NB4 (cell line): ENCODE measurements at regions not wholly inside any gene's neighbourhood (a gene's known extent, or its start where the extent isn't known, plus 50 kb on each side); places are given as distances from the start of the nearest gene placed in this dataset.

Source experiments
- DNase-seq: peaks from one replicate; pipeline ENCODE4 v3.0.0; 2010; ENCODE audit warnings: low read depth
- H3K4me3 ChIP-seq: one replicate; pipeline ENCODE4 v1.5.1; 2011; ENCODE audit warnings: mild to moderate bottlenecking, low read depth, low read length, moderate library complexity
- CTCF ChIP-seq: IDR thresholded peaks from one replicate; pipeline ENCODE4 v1.5.1; 2012; ENCODE audit warnings: low read depth, low read length
- MAX ChIP-seq: IDR thresholded peaks from 2 replicates; pipeline ENCODE4 v1.6.1; 2011; ENCODE audit warnings: low read depth, low read length
- MYC ChIP-seq: IDR thresholded peaks from 2 replicates; pipeline ENCODE4 v1.6.1; 2011; ENCODE audit warnings: low read depth, low read length
- POLR2A ChIP-seq: IDR thresholded peaks from 2 replicates; pipeline ENCODE4 v1.6.1; 2011; ENCODE audit warnings: mild to moderate bottlenecking; ENCODE audit not compliant: insufficient read length; ENCODE audit errors: extremely low read depth

GRCh38 chr5:160506006-160507004 is 84.7 kb downstream of the PTTG1 start:
- H3K4me3 ChIP-seq = no peak overlapping the region
- DNase-seq = no peak
- TF ChIP-seq POLR2A (no peak), MYC (no peak), CTCF (no peak), MAX (no peak)

GRCh38 chr5:160507221-160507721 is 85.6 kb downstream of the PTTG1 start:
- no peak overlapping the region for H3K4me3 ChIP-seq
- TF ChIP-seq POLR2A = no peak
- no peak for TF ChIP-seq CTCF
- no peak for TF ChIP-seq MAX
- no peak for TF ChIP-seq MYC
- peak; percentile 15 for DNase-seq

GRCh38 chr5:160508780-160509361 is 87.2 kb downstream of the PTTG1 start:
- peak; percentile 82 for DNase-seq
- TF ChIP-seq POLR2A (no peak), CTCF (peak; percentile 70), MAX (peak; percentile 49; the same call in 1 of the 2 replicates)
- H3K4me3 ChIP-seq = no peak overlapping the region

- no peak for DNase-seq
- TF ChIP-seq MAX (no peak), MYC (no peak), CTCF (no peak), POLR2A (no peak)
- no peak overlapping the region for H3K4me3 ChIP-seq
Measured at GRCh38 chr5:160511280-160511929, 89.8 kb downstream of the PTTG1 start.
